WTC11 (cell line): ENCODE measurements at regions not wholly inside any gene's neighbourhood (a gene's known extent, or its start where the extent isn't known, plus 50 kb on each side); places are given as distances from the start of the nearest gene placed in this dataset.
A peak's percentile ranks its signal among the peaks of the same experiment; 100 is the strongest.

Source experiments
- ATAC-seq: fragments of 200-7000 bp; cut with Tn5 transposase; 2 replicates; pipeline ENCODE4 v1.10.0; 2021; ENCODE audit warnings: mild to moderate bottlenecking, moderate library complexity
- CTCF ChIA-PET: fragments of 300-600 bp; sonication (Branson Sonifier 250); formaldehyde crosslinking; loops from one replicate; lab custom pipeline; 2021; ENCODE audit warnings: antibody characterized with exemption; lab: Charles Lee
- POLR2A ChIA-PET: fragments of 350-600 bp; sonication (Branson Sonifier 250); formaldehyde crosslinking; loops from one replicate; lab custom pipeline; 2021; ENCODE audit warnings: antibody characterized with exemption; lab: Charles Lee
- DNase-seq: peaks from one replicate; pipeline ENCODE4 v3.0.0; 2021; ENCODE audit warnings: low spot score
- H3K27ac Mint-ChIP-seq: 2 replicates; pipeline ENCODE4 v1.8.0; 2021; ENCODE audit warnings: mixed read lengths
- H3K27me3 Mint-ChIP-seq: 2 replicates; pipeline ENCODE4 v1.8.0; 2021; ENCODE audit warnings: low read depth, mild to moderate bottlenecking, moderate library complexity, mixed read lengths
- H3K36me3 Mint-ChIP-seq: 2 replicates; pipeline ENCODE4 v1.8.0; 2021; ENCODE audit warnings: mixed read lengths
- H3K4me1 Mint-ChIP-seq: 2 replicates; pipeline ENCODE4 v1.8.0; 2022; ENCODE audit warnings: mixed read lengths
- H3K4me3 Mint-ChIP-seq: 2 replicates; pipeline ENCODE4 v1.8.0; 2021; ENCODE audit warnings: mild to moderate bottlenecking, moderate library complexity, mixed read lengths
- H3K9me3 Mint-ChIP-seq: 2 replicates; pipeline ENCODE4 v1.8.0; 2021; ENCODE audit warnings: mixed read lengths
- AR ChIP-seq: fragments of 250-450 bp; sonication (Bioruptor Pico); IDR thresholded peaks from 2 replicates; pipeline ENCODE4 v1.9.0; 2021; ENCODE audit warnings: mild to moderate bottlenecking
- CREB1 ChIP-seq: sonication (generic); formaldehyde crosslinking; IDR thresholded peaks from 2 replicates; pipeline ENCODE4 v1.8.0; 2023; ENCODE audit warnings: mild to moderate bottlenecking, missing genetic modification reagents
- CREM ChIP-seq: sonication (generic); formaldehyde crosslinking; IDR thresholded peaks from 2 replicates; pipeline ENCODE4 v1.8.1; 2022; ENCODE audit warnings: mild to moderate bottlenecking, missing genetic modification reagents, moderate library complexity
- E2F1 ChIP-seq: sonication (generic); formaldehyde crosslinking; IDR thresholded peaks from 2 replicates; pipeline ENCODE4 v1.8.0; 2022; ENCODE audit warnings: mild to moderate bottlenecking, missing genetic modification reagents
- EMX1 ChIP-seq: fragments of 250-450 bp; sonication (Bioruptor Pico); IDR thresholded peaks from 2 replicates; pipeline ENCODE4 v1.8.0; 2021; ENCODE audit warnings: mild to moderate bottlenecking
- ESRRA ChIP-seq: sonication (generic); formaldehyde crosslinking; IDR thresholded peaks from 2 replicates; pipeline ENCODE4 v1.8.1; 2022; ENCODE audit warnings: mild to moderate bottlenecking, missing genetic modification reagents, borderline replicate concordance
- FOXK1 ChIP-seq: sonication (generic); formaldehyde crosslinking; IDR thresholded peaks from 2 replicates; pipeline ENCODE4 v1.8.0; 2022; ENCODE audit warnings: mild to moderate bottlenecking, moderate library complexity, missing genetic modification reagents
- GRHL2 ChIP-seq: fragments of 250-450 bp; sonication (Bioruptor Pico); IDR thresholded peaks from 2 replicates; pipeline ENCODE4 v1.8.0; 2022; ENCODE audit warnings: mild to moderate bottlenecking, moderate library complexity; ENCODE audit not compliant: insufficient replicate concordance, severe bottlenecking
- HMGA2 ChIP-seq: fragments of 250-450 bp; sonication (Bioruptor Pico); IDR thresholded peaks from 2 replicates; pipeline ENCODE4 v1.4.0; 2021; ENCODE audit warnings: mild to moderate bottlenecking, moderate library complexity
- NR1H2 ChIP-seq: sonication (generic); formaldehyde crosslinking; IDR thresholded peaks from 2 replicates; pipeline ENCODE4 v1.9.0; 2021; ENCODE audit warnings: mild to moderate bottlenecking, moderate library complexity, missing genetic modification reagents
- RORB ChIP-seq: fragments of 250-450 bp; sonication (Bioruptor Pico); IDR thresholded peaks from 2 replicates; pipeline ENCODE4 v1.9.0; 2021; ENCODE audit warnings: mild to moderate bottlenecking
- SMAD3 ChIP-seq: sonication (generic); formaldehyde crosslinking; IDR thresholded peaks from 2 replicates; pipeline ENCODE4 v1.8.0; 2022; ENCODE audit warnings: missing genetic modification reagents, mild to moderate bottlenecking, borderline replicate concordance
- STAT6 ChIP-seq: sonication (generic); formaldehyde crosslinking; conservative IDR thresholded peaks from 2 replicates; pipeline ENCODE4 v1.8.1; 2023; ENCODE audit warnings: mild to moderate bottlenecking, low read depth, missing genetic modification reagents, moderate library complexity
- TEAD1 ChIP-seq: sonication (generic); formaldehyde crosslinking; IDR thresholded peaks from 2 replicates; pipeline ENCODE4 v1.8.0; 2022; ENCODE audit warnings: mild to moderate bottlenecking, missing genetic modification reagents
- ZNF219 ChIP-seq: sonication (generic); formaldehyde crosslinking; IDR thresholded peaks from 2 replicates; pipeline ENCODE4 v1.8.0; 2023; ENCODE audit warnings: missing genetic modification reagents, mild to moderate bottlenecking, borderline replicate concordance
- ZNF423 ChIP-seq: fragments of 250-450 bp; sonication (Bioruptor Pico); IDR thresholded peaks from 2 replicates; pipeline ENCODE4 v2.1.2; 2022; ENCODE audit warnings: mild to moderate bottlenecking, moderate library complexity
- ZNF671 ChIP-seq: fragments of 250-450 bp; sonication (Bioruptor Pico); IDR thresholded peaks from 2 replicates; pipeline ENCODE4 v1.8.0; 2021; ENCODE audit warnings: mild to moderate bottlenecking
- TF ChIP-seq, protein P1 (sequence below): sonication (generic); formaldehyde crosslinking; IDR thresholded peaks from 2 replicates; pipeline ENCODE4 v1.8.1; 2022; ENCODE audit warnings: mild to moderate bottlenecking, moderate library complexity, missing genetic modification reagents
- TF ChIP-seq, protein P2 (sequence below): fragments of 200-600 bp; IDR thresholded peaks from 2 replicates; pipeline ENCODE4 v1.8.0; 2022; ENCODE audit warnings: antibody characterized with exemption

GRCh38 chr14:100645196-100645981 is 58.2 kb upstream of the BEGAIN start:
- peak; percentile 94 for ATAC-seq

DNA sequence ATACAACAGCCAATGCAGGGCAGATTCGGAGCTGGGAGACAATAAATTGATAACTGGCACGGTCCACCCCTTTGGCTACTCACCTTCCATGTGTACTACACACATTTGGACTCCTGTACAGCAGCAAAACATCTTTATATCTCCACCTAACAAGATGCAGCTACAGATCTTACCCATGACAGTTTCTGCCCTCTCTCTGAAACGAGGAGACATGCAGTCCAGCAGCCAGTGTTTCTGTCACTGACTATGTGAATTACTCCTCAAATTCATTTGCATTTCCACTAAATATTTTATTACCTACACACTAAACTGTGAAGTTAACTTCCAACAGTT is 58.7 kb upstream of the BEGAIN start:
- Mint-ChIP-seq H3K27ac (no peak overlapping the region), H3K27me3 (peaks cover 8% of the 10 kb centered on the region), H3K36me3 (no peaks in the 10 kb centered on the region), H3K9me3 (no peaks in the 10 kb centered on the region), H3K4me3 (no peak overlapping the region), H3K4me1 (peaks cover 9% of the 10 kb centered on the region)
- CTCF ChIA-PET, result interaction anchor here (0.6 to 3.8 kb wide), 67 partner anchors 9 to 268 kb away, joined by 3 to 153 read pairs (median 8); no protein-coding TSS in a partner anchor
- no peak for DNase-seq
- no peak for ATAC-seq
- POLR2A ChIA-PET, result interaction anchor here (0.7 to 1.3 kb wide), 2 partner anchors 206 to 255 kb away, joined by 3 read pairs; no protein-coding TSS in a partner anchor
- TF ChIP-seq ESRRA (no peak), RORB (CRISPR knock-in tag) (no peak), FOXK1 (CRISPR knock-in tag) (no peak), AR (CRISPR knock-in tag) (no peak), TEAD1 (CRISPR knock-in tag) (no peak), E2F1 (CRISPR knock-in tag) (no peak), SMAD3 (CRISPR knock-in tag) (no peak), CREB1 (CRISPR knock-in tag) (no peak), ZNF219 (CRISPR knock-in tag) (no peak), EMX1 (CRISPR knock-in tag) (no peak), GRHL2 (CRISPR knock-in tag) (no peak), ZNF423 (CRISPR knock-in tag) (no peak), HMGA2 (CRISPR knock-in tag) (no peak), STAT6 (CRISPR knock-in tag) (no peak), NR1H2 (CRISPR knock-in tag) (no peak), CREM (CRISPR knock-in tag) (no peak), ZNF671 (CRISPR knock-in tag) (no peak)
- TF ChIP-seq, protein P1, sequence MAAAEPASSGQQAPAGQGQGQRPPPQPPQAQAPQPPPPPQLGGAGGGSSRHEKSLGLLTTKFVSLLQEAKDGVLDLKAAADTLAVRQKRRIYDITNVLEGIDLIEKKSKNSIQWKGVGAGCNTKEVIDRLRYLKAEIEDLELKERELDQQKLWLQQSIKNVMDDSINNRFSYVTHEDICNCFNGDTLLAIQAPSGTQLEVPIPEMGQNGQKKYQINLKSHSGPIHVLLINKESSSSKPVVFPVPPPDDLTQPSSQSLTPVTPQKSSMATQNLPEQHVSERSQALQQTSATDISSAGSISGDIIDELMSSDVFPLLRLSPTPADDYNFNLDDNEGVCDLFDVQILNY, result no peak

More at GRCh38 chr14:100645196-100645981, 58.2 kb upstream of the BEGAIN start:
- peaks cover 9% of the 10 kb centered on the region for H3K4me1 Mint-ChIP-seq
- ChIA-PET POLR2A (interaction anchor here (0.7 to 1.3 kb wide), 2 partner anchors 206 to 255 kb away, joined by 3 read pairs; no protein-coding TSS in a partner anchor), CTCF (interaction anchor here (0.5 to 3.8 kb wide), 69 partner anchors 9 to 268 kb away, joined by 3 to 153 read pairs (median 8); no protein-coding TSS in a partner anchor)
- H3K36me3 Mint-ChIP-seq, result no peaks in the 10 kb centered on the region
- no peaks in the 10 kb centered on the region for H3K9me3 Mint-ChIP-seq
- DNase-seq, result peak; percentile 96
- TF ChIP-seq HMGA2 (CRISPR knock-in tag), result no peak
- TF ChIP-seq, protein P2, sequence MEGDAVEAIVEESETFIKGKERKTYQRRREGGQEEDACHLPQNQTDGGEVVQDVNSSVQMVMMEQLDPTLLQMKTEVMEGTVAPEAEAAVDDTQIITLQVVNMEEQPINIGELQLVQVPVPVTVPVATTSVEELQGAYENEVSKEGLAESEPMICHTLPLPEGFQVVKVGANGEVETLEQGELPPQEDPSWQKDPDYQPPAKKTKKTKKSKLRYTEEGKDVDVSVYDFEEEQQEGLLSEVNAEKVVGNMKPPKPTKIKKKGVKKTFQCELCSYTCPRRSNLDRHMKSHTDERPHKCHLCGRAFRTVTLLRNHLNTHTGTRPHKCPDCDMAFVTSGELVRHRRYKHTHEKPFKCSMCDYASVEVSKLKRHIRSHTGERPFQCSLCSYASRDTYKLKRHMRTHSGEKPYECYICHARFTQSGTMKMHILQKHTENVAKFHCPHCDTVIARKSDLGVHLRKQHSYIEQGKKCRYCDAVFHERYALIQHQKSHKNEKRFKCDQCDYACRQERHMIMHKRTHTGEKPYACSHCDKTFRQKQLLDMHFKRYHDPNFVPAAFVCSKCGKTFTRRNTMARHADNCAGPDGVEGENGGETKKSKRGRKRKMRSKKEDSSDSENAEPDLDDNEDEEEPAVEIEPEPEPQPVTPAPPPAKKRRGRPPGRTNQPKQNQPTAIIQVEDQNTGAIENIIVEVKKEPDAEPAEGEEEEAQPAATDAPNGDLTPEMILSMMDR, result peak; percentile 75
- H3K27me3 Mint-ChIP-seq, result peaks cover 6% of the 10 kb centered on the region
- H3K27ac Mint-ChIP-seq, result no peak overlapping the region
- peak overlapping the region; percentile 50 for H3K4me3 Mint-ChIP-seq
